ENCODE measurements at regions not wholly inside any gene's neighbourhood (a gene's known extent, or its start where the extent isn't known, plus 50 kb on each side); places are given as distances from the start of the nearest gene placed in this dataset.

DNA sequence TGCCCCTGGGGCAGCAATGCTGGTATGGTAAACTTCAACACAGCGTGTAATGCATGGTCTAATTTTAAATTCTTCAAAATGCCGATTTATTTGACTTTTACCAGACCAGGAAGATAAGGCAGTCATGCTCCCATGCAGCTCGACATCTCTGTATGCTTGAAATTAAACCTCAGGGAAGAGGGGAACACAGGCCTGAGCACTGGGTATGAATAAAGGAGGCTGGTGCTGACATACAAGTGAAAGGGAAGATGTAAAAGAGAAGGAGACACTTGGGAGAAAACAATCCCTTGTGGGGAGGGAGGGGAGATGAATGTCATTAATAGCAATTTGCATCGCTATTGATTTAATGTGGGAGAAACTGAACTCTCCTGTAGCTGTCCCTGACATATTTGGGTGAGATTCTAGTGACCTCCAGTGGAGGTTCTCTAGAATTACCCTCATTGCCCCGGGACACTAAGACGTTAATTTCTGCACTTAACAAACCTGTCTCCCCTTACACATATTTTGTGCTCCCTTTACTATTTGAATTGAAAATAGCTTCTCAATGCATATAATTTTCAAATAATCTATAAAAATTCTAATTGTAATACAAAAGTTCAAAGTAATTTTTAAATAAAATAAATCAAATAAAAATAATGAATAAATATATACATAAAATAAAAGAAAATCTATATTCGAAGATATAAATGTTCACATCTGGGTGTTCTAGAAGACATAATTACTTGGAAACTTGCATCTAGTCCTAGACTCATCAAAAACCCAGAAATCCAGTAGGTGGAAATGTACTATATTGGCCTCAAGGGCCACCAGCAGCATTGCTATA lies 283.1 kb downstream of the LMX1A start:
- DNase-seq = no peak

DNA sequence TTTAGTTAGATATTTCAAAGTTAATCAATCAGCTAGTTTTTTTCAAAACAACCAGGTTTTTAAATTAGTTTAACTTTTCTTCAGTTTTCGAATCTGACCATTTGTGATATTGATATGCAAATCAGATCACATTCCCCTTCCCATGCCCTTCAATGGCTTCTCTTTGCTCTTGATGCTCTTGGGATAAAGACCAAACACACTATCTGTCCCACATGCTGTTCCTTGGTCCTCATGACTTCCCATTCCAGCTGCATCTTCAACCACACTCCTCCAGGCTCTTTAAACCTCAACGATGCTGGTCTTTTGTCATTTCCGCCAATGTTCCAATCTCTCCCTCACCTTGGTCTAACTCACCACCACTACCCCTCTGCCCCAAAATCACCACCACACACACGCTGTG lies 285.8 kb downstream of the LMX1A start:
- DNase-seq = no peak

DNA sequence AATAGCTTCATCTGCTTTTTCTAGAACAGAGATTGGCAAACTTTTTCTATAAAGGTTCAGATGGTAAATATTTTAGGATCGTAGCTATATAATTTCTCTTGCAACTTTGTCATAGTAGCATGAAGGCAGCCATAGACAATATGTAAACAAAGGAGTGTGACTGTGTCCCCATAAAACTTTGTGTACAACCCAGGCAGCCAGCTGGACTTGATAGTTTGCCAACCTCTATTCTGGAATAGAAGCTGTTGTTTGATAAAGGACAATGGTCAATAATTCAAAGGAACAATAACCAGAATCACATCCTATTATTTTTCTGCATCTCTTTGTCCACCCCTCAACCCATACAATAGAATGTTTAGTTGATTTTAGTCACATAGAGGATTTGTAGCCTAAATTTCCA lies 286.7 kb downstream of the LMX1A start:
- DNase-seq = no peak

DNA sequence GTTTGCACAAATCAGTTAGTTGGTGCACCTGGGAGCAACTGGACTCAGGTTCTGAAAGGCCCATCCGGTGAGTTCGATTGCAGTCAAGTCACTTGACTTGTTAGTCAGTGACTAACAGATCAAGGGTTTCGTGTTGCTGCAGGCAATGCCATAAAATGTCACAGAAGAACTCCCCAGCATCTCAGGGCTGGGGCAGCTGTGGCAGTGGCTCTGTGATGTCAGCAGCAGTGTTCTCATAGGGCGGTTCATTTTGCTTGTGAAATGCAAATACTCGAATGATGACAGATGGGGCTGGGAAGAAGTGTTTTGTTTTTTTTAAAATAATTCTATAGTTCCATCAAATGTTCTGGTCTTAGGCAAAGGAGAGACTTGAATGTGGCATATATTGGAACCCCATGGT lies 287.8 kb downstream of the LMX1A start:
- no peak for DNase-seq

DNA sequence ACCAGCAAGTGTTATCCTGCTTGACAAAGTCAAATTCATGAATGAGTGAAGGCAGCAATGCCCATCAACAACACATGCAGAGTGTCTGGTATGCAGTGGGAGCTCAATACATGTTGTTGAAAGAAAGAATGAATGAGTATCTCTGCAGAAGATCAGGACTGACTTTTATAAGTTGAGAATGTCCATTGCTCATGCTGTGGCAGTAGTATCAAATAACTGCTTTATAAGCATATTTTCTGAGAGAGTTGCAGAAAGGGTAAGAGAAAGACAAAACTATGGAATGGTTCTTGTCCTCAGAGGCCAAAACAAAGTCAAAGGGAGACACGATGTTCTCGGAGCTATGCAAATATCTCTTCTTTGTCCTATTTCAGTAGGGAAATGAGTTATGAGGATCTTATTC lies 288.7 kb downstream of the LMX1A start:
- no peak for DNase-seq

DNA sequence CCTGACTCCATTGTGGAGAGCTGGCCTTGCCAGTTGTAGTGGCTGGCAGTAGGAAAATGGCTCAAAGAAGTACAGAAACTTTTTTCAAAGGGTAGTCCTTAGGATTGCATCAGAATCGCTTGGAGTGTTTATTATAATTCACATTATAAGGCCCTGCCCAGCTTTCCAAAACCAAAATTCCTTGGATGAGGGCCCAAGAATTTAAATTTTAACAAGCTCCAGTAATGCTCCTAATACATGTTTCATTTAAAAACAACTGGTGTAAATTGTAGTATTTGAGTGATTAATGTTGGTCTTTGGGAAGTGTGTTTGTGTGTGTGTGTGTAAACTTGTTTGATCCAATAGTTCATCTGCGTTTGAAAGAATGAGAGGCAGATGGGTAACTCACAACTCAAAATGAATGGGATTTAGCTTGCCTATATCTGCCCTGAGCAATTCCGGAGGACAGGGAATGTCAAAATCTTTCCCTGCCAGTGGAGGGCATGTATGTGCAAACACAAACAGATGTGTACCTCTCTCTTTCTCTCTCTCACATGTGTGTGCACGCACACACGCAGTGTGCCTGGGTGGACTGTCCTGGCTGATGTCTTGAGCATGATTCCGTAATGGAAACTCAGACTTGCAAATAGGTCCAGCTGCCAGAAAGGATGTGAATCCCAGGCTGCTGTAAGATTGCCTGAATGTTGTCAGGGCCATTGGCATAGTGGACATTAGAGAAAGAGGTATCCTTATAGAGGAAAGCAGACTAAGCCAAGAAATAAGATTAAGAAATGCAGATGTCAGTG lies 293.1 kb downstream of the LMX1A start:
- no peak for DNase-seq

DNA sequence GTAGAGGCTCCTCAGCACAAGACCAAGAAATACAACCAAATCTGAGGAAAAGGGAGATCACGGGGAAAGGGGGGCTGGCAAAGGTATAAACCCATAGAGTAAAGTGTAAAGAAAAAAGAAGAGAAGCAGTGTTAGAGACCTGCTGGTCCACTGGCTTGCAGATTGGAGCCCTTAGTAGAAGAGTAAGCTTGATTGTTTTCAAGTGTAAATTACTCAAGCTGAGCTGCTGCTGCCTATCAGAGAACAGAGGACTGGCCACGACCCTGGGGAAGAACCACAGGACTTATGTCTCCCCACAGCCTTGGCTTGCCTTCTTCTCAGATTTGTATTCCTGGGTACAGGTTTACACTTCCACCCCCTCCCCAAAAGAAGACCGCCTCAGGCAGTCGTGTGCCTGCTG lies 294.2 kb downstream of the LMX1A start:
- no peak for DNase-seq

DNA sequence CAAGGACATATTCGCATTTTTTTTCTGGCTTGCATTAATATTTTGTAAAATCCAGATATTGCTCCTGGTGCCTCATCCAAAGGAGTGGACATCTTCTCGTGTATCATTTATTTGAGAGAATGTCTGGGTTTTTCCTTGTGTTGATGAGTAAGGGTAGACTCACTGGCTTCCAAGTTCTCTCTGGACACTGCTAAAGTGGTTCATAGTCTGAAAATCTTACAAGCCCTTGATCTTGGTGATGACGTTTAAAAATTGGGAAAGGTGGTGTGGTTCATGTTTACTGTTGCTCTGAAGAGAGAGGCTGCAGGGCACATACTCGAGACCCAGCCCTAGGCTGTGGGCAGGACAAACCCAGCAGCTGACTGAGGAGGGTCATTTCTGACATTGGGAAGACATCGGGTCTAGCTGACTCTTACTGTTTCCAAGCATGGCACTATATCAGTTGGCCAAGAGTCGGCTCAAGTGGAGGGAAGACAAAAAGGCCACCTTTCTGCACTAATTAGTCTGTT lies 296.2 kb downstream of the LMX1A start:
- DNase-seq = no peak

DNA sequence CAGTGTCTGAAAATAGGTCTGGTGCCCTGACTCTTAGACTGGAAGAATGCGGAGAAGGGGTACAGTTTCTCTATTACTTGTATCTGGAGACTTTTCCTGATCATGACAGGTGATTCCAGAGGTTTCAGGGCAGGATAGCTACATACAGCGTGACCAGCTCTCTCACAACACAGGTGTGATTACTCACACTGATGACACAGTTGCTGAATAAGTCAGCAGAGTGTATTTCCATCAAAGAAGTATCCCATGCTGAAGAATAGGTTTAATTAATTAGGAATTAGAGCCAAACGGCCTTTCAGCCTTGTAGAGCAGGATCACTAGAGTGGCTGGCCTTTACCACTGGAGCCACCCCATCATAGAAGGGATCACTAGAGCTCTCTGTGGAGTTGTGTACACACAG lies 298.6 kb downstream of the LMX1A start:
- DNase-seq = no peak

DNA sequence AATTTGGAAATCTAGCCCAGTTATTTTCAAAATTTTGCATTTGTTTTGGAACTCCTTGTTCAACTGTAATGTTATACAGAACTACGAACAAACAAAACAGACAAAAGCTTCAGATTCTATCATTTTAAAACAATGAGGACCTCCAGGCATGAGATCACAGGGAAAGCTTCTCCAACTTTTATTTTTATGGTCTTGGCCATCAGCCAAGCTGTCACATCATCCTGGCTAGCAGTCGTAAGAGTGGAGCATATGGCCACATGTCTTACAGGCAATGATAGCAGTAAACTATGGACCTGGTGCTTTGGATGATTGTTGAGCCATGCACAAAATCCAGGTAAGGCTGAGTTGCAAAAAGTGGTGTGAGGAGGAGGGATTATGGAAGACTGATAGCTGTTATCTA lies 299.6 kb downstream of the LMX1A start:
- DNase-seq = no peak

DNA sequence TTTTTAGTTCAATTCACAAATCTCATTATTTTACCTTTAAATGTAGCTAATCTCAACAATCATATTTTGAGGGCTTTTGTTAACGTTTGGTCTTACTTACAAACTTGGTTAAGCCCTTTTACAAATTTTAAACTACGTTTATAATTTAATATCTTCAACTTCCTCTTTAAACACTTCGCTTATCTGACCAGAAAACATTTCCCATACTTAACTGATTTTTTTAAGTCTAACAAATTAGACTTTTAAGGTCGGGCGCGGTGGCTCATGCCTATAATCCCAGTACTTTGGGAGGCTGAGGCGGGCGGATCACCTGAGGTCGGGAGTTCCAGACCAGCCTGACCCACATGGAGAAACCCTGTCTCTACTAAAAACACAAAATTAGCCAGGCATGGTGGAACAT lies 300.9 kb downstream of the LMX1A start:
- DNase-seq = no peak

DNA sequence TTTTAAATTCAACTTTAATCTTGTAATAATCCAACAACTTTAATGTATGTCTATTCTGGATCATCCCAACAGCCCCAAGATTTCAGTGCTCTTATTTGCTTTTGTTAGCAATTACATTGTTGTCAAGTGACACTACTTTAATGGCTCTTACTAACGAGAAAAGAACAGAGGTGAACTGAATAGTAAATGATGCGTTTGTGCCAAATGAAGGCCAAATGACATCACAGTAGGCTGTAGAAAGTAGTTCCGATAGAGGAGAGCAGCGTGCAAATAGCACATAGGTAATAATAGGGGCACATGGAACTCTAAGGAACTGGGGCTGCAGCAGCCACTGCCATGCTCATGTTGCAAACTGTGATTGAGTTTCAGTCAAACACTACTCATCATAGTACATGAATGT lies 301.9 kb downstream of the LMX1A start:
- DNase-seq = no peak

DNA sequence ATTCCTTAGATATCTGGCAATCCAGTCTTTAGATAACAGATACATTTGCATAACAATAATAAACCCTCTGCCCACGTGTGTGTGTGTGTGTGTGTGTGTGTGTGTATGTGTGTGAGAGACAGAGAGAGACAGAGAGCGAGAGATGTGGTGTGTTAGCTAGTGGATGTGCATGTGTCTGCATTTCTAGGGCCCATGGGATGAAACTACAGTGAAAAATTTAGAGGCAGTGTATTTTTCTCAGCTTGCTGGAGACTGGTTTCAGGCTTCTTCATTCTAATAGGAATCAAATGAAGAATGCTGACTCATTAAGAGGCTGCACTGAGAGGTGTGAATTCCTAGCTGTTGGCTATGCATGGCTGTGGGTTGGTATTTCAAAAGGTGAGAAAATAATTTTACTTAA lies 303.2 kb downstream of the LMX1A start:
- no peak for DNase-seq

DNA sequence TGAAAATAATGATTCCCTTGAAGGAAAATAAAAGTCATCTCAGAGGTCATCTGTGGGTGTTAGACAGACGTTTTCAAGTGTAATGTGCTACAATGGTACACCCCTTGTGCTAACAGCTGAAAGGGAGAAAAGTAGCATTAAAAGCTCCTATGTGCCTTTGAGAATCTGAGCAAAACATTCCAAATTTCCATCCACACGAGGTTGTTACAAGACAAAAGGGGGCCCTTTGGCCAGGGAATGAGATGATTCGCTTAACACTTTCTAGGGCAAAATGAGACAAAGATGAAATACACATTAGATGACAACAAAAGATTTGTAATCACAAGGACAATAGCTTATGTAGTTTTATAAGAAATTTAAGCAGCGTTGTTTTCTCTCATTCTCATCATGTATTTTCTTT lies 303.6 kb downstream of the LMX1A start:
- no peak for DNase-seq

DNA sequence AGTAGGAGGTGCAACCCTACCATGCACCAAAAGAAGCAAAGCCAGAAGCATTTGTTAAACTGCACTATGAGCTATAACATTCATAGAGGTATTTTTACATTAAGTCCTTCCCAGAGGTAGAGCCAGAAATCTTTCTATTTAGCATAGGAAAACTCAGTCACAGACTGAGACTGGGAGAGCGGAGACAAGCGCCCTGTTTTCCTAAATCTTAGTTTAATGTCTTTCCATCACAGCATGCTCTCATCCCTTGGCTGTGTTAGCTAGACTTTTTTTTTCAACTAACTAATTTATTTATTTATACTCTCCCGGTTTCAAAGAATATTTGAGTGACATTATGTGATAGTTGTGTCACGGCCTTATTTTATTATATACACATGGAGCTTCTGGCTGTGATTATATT lies 304.1 kb downstream of the LMX1A start:
- no peak for DNase-seq

DNA sequence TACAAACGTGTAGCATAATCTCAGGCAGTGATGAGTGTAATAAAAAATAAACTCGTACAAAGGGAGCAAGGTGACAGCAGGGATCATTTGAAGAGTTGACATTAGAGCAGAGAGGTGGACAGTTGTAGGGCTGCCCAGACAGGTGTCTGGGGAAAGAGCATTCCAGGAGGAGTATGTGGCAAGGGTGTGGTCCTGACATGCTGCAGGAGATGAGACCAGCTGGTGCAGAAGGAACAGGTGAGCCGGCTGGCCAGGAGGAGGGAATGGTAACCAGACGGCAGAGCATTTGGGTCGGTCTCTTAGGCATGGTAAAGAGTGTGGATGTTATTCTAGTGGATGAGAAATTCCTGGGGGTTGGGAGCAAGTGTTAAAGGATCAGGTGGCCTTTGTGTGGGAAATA lies 306.3 kb downstream of the LMX1A start:
- DNase-seq = no peak

DNA sequence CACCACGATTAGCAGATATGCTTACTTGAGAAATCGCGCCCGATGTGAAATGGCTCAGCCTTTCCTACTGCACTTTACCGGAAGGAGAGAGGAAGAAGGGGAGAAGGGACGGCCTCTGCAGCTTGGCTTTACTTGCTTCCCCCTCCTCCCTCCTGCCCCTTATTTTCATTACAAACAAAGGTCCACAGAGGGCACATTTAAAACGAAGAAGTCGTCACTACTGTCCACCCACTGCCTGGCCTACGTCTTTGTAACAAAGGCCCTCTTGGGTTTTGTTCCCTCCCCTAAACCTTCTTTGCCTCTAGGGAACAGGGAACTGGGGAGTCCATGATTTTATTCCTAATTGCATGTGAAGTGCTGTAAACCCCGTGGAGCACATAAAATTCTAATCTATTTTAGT lies 308.5 kb downstream of the LMX1A start:
- DNase-seq = no peak

DNA sequence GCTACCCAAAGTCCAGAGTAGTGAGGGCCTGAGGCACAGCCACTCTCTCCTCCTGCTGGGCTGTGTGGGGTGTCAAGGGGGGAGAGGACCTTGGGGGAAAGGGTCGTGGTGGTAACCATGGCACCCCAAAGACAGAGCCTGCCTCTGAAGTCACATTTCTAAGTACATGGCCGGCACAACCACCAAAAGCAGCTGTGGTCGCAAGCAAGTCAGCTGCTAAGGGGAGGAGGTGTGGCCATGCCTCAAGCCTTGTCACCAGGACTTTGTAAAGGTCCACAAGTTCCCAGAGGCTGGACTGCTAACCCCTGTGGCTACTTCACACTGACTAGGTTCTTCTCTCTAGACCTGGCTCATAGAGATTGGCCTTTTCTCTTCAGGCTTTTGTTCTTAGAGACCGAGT lies 310.6 kb downstream of the LMX1A start:
- DNase-seq = no peak

DNA sequence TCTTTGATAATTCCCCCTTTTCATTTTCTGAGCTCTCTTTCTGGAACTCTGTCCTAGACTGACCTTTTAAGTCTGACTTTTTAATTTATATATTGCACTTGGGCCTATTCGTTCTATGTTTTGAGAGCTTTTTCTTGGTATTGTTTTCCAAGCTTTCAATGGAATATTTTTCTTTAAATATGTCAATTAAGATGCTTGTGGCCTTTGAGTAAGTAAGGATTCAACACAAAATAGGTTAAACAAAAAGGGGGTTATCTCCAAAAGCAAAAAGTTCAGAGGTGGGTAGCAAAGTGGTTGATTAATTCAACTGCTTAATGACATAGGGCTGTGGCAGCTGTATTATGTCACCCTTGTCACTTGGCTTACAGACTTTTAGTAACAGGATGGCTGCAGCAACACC lies 315.9 kb downstream of the LMX1A start:
- DNase-seq = no peak

DNA sequence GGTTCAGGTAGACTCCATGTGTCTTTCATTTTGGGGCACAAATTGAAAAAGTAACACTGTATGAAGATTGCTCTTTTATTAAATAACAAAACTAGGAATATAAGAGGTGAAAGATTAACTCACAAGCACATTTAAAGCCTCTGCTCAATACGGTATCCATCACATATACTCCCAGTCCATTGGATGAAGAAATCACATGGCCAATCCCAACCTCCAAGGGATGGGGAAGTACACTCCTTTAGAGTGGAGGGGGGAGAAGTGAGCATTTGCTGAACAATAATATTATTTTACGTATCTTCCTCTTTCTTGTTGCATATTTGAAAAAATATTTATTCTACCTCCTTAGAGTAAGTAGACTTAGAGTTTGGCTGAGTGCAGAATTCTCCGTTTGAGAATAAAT lies 316.5 kb downstream of the LMX1A start:
- DNase-seq = no peak

DNA sequence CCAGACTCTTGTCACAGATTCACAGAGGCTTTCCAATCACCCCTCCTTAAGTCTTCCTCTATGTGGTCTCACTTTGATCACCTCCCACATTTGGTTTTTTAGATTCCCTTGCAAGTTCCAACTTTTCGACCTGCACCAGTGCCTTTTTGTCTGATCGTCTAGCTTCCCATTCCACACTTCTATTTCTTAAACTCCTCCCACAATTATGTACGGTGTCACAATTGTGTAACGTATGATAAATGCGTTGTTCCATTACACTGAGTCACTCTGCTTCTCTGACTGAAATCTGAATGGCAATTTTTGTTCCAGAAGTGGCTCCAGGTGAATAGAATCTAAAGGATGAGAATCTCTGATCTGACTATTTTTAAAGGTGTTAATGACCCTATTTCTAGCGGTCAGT lies 320.1 kb downstream of the LMX1A start:
- DNase-seq = no peak

DNA sequence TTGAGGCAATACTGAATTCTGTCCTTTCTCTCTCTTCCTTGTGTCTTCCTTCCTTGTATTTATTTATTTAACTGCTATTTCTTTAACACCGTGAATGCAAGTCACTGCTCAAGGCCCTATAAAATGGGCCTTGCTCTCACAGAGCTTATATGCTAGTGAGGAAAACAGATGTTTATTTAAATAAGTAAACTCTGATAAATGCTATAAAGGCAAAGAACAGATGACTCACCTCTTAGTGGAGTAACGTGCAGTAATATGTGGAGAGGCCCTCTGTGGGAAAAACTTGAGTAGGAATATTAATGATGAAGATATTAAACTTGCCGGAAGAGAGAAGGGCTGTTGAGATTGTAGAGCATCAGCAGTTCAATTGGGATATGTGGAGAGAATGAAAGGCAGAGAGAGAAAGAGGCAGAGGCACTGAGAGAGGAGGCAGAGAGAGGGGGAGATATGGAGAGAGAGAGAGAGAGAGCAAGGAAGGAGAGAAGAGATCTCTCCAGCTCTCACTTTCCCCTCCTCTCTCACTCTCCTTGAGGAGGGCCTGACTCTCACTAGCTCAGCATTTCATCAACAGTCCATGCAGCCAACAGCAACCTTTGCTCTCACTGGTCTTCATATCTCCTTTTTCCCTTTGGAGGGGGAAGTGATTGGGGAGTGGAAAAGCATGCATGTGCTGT lies 322.2 kb downstream of the LMX1A start:
- no peak for DNase-seq

DNA sequence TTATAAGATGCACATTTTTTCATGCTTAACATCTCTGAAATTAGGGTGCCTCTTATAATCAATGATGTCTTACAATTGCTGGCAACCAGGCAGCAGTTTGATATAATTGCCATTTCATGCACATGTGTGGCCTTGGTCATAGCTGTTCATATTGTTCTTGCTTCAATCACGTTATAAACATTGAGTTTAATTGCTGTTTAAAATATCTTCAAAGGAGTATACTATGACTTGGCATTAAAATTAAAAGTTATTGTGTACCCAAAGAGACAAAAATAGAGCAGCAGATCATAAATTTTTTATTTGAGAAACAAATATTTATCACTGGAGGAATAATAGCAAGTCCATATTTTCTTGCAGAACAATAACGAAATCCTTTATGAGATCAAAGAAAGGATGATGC lies 325.5 kb downstream of the LMX1A start:
- DNase-seq = no peak

DNA sequence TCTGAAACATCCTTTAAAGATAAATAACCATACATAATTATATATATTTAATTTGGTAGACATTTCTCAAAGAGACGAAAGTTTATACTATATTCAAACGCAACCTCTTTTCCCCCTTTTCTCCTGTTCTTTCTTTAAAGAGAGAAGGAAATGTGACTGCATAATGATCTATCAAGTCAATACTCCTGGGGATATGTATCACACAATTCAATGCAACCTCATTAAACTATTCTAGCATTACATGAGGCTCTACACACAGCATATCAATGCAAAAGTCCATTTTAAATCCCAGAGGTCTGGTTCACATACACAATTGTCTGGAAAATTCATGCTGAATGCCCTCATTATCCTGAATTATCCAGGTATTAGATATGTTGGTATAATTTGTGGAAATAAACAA lies 330.7 kb downstream of the LMX1A start:
- DNase-seq = no peak

All from GOT3 (cell line).